ENCODE measurements at regions not wholly inside any gene's neighbourhood (a gene's known extent, or its start where the extent isn't known, plus 50 kb on each side); places are given as distances from the start of the nearest gene placed in this dataset.

DNA sequence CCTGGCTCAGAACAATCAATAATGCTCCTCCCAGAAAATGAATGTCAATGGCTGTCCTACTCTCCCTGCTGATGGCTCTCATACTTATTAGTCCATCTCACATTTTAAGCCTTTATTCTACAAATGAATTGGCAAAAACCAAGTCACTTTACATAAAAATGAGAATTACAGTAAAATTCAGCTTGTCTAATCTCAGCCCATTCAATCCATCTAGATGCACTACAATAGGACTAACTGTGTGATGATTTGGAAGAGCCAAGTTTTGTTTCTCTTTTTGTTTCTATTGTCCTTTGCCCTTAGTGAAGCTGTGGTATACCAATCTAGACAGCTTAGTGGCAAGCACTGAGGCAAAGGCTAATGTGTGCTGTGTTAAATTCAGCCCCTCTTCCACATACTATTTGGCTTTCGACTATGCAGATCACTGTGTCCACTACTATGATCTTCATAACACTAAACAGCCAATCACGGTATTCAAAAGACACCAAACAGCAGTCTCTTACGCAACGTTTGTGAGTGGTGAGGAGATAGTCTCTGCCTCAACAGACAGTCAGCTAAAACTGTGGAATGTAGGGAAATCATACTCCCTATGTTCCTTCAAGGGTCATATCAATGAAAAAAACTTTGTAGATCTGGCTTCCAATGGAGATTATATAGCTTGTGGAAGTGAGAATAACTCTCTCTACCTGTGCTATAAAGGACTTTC, 140.8 kb upstream of the ZNF462 start:
- TF ChIP-seq CTCF (IDR thresholded peaks at IDR 0.05): no peak
- TF ChIP-seq POLR2AphosphoS5 (IDR thresholded peaks at IDR 0.05): no peak
- TF ChIP-seq POLR2A (IDR thresholded peaks at IDR 0.05): no peak
